Activated CD4-positive, alpha-beta T cell treated with anti-CD3 and anti-CD28 coated beads, Interleukin-2, Interleukin-4, amounts not matched to agents 100 ng/mL and 50 ng/mL, durations not matched to agents 16 hours and 8 hours (primary cell): ENCODE measurements at regions not wholly inside any gene's neighbourhood (a gene's known extent, or its start where the extent isn't known, plus 50 kb on each side); places are given as distances from the start of the nearest gene placed in this dataset.
"Not testable (repeated sequence)": the region's sequence is repeated elsewhere in the genome, so short reads cannot be mapped to it uniquely, and the experiment has no call there.

Source experiments
- DNase-seq: peaks from one replicate; pipeline ENCODE4 v3.0.0-alpha.2; 2020; ENCODE audit warnings: low spot score

DNA sequence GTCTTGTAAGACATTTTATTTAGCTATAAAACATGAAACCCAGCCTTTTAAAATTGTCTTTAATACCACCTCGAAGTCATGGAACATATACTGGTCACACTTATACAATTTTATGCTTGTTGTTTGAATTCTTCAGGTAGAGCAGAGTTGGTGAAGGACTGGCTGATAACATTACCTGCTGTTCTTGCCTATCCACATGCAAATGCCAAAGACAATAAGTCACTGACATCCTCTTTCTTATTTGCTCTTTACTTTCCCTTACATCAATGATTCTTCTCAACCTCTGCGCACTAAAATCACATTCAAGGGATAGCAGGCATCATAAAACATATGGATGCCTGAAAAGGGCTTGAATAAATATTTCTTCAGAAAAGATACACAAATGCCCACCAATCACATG lies 392.5 kb upstream of the ATP11B start:
- DNase-seq, result no peak

DNA sequence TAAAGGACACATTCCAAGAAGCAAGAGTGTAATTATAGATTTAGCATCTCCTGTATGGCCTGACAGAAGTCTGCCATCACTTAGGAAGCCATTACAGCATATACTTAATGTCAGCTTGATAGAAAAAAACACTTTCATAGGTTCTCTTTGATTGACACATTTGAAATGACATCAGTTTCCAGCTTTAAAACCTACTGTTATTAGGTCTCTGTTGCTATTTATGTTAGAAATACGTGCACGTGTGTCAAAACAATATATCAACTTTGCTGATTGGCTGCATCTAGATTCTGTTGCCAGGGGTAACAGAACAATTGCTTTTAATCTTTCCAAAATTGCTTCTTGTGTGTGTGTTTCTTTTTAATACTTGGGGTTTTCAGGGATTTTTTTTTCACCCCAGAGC lies 389.3 kb upstream of the ATP11B start:
- no peak for DNase-seq

DNA sequence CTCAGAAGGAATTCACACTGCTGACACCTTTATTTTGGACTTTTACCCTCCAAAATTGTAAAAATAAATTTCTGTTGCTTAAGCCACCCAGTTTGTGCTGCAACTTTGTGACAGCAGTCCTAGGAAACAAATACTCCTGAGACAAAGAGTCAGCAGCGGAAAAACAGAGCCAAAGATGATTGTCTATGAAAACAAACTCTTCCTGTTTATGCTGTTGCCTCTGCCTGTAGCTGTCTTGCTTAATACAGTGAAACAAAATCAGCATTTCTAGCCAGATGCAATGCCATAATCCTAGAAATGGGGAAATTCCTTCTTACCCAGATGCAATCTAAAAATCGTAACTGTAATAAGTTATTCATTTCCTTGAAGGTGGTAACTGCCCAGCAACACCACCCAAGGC lies 387.5 kb upstream of the ATP11B start:
- no peak for DNase-seq

DNA sequence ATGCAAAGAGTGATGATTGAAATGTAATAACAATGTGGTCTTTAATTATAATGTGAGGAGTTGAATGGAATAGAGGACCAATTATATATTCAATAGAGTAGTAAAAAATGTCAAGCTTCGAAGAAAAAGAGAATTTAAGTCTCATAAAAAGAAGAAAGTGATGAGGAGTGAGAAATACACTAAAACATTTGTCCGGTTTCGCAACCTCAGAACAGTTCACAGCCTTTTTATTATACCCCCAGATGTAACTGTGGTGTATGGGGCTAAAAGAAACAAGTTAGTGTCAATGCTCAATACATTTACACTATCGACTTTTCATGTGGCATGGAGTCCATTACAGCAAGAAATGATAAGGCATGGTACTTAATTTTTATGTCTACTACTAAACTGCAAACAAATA lies 386.5 kb upstream of the ATP11B start:
- no peak for DNase-seq

DNA sequence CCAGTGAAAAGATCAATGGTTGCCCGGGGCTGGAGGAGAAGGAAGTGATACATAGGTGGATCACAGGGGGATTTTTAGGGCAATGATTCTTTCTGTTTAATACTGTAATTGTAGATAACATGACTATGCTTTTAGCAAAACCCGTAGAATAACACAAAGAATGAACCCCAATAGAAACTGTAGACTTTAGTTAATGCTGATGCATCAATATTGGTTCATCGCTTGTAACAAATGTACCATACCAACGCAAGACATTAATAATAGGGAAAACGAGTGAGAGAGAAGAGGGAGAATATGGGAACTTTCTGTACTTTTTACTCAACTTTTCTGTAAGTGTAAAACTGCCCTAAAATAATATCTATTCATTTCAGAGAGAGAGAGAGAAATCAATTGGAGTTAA lies 383.3 kb upstream of the ATP11B start:
- DNase-seq, result no peak

DNA sequence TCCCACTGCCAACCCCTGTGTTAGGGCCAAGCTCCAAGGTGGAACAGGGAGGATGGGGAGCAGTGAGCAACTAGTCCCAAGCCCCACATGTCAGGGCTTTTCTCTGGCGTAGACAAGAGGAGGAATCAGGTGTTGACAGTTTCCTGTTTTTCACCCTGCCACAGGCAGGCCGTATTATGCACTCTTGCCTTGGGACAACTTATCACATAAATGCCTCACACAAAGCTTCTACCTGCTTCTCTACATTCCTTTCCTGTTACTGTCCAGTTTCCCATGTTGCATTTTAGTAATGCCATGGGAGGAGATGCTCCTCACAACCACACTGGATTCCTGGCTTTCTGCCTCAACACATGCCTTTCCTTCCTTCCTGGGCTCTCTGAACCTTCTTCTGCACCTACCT lies 381.2 kb upstream of the ATP11B start:
- no peak for DNase-seq

DNA sequence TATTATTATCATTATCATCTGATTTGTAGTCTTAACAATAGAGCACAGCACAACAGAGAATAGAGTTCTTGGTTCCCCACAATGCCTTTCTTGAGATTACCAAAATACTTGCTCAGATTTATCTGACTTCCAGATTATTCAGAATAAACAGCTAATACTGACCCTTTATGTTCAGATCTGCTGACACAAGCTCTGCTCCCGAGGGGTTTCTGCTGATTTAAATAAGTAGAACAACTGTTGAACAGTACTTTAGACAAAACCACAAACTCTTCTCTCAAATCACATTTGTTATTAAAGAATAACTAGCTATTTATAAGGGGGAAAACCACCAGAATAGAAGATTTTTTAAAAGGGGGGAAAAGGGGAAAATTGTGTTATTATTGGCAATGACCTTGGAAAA lies 380.2 kb upstream of the ATP11B start:
- DNase-seq, result no peak

DNA sequence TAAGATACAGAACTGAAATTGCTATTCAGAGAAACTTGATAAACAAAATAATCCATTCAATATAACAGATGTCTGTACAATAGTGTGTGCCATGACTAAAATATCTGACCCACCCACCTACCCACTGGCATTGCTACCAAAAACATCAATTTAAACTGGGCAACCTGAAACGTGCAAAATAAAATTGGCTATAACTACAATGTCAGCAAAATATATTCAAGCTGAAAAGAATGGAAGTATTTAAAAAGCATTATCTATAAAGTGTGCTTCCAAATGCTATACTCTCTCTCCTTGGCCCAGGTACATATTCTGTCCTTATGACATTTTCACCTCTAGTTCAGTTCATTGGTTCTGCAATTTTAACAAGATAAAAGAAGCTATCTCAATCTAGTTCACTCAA lies 379.6 kb upstream of the ATP11B start:
- no peak for DNase-seq

DNA sequence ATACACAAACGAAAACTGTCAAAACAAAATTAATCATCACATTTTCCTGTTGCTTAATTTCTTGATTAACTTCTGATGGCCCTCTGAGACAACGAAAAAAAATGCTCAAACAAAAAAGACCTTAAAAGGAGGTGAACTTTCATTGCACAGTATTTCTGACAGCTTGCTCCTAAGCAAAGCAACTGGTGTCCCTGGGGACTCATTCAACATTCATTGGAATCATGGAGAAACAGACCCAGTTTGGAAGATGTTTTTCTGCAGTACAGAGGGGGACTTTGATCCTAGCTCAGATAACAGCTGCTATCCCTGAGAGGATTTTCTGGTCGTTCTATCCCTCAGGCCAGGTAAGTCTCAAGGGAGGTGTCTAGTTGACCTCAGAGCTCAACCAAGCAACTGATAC lies 378.7 kb upstream of the ATP11B start:
- no peak for DNase-seq

DNA sequence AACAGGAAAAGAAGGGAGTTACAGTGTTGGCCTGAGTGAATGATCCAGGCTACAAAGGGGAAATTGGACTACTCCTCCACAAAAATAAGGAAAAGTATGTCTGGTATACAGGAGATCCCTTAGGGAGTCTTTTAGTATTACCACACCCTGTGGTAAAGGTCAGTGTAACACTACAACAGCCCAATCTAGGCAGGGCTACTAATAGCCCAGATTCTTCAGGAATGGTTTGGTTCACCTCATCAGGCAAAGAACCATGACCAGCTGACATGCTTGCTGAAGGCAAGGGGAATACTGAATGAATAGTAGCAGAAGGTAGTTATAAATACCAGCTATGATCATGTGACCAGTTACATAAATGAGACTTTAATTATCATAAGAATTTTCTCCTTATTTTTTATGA lies 372.6 kb upstream of the ATP11B start:
- no peak for DNase-seq

DNA sequence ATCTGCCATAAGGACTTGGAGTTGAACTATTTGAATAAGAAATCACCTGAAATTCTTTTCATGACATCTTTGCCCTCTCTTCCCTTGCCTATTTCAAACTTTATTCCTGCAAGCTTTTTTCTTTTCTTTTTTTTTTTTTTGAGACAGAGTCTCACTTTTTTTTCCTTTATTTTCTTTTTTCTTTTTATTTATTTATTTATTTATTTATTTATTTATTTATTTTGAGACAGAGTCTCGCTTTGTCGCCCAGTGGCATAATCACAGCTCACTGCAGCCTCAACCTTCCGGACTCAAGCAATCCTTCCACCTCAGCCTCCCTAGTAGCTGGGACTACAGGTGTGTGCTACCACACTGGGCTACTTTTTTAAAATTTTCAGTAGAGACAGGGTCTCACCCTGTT lies 369.3 kb upstream of the ATP11B start:
- DNase-seq, result no peak

DNA sequence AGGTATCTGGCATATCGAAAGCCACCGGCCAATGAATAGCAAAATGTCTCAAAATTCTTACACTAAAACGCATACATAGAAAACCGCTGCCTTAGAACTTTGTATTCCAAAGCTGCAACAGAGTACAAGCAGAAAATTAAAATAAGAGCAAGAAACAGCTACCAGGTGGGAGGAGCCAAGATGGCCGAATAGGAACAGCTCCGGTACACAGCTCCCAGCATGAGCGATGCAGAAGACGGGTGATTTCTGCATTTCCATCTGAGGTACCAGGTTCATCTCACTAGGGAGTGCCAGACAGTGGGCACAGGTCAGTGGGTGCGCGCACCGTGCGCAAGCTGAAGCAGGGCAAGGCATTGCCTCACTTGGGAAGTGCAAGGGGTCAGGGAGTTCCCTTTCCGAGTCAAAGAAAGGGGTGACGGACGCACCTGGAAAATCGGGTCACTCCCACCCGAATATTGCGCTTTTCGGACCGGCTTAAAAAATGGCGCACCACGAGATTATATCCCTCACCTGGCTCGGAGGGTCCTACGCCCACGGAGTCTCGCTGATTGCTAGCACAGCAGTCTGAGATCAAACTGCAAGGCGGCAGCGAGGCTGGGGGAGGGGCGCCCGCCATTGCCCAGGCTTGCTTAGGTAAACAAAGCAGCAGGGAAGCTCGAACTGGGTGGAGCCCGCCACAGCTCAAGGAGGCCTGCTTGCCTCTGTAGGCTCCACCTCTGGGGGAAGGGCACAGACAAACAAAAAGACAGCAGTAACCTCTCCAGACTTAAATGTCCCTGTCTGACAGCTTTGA lies 367.2 kb upstream of the ATP11B start:
- not testable (repeated sequence) for DNase-seq

DNA sequence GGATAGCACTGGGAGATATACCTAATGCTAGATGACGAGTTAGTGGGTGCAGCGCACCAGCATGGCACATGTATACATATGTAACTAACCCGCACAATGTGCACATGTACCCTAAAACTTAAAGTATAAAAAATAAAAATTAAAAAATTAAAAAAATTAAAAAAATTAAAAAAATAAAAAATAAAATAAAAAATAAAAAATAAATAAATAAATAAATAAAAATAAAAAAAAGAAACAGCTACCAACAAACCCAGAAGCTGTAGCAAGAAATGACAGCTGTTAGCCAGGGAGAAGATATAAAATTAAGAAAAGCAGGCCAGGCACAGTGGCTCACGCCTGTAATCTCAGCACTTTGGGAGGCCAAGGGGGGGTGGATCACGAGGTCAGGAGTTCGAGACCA lies 361.3 kb upstream of the ATP11B start:
- DNase-seq, result not testable (repeated sequence)

DNA sequence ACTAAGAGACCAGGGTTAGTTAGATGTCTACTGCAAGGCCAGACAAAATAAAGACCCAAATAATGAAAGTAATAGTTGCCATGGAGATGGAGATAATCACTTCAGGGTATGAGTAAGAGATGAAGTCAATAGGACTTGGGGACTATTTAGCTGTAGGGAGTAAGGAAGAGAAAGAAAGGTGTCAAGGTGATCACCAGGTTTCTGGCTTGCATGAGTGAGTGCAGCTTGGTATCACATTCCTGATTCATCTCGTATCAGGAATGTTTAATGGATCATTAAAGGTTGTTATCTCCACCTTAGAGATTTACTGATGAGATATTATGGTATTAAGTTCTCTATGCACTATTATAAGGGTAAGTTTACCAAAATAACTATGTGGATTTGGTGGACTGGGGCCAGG lies 357.4 kb upstream of the ATP11B start:
- no peak for DNase-seq

DNA sequence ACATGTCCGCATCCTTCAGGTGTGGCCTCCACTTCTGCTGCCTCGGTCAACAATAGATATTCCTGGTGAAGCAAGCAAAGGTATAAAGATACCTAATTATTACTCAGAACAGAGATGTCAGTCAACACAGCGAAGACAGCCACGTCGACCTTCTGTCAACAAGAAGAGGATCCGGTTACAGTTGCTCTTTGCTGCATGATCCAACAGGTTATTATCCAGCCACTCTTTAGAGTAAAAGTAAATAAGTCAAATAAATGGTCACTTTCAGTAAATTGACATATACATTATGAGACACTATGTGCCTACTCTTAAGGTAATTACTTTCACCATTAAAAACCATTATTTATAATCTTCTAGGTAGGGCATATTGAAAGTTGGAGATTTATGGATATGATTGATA lies 356.8 kb upstream of the ATP11B start:
- DNase-seq, result no peak

DNA sequence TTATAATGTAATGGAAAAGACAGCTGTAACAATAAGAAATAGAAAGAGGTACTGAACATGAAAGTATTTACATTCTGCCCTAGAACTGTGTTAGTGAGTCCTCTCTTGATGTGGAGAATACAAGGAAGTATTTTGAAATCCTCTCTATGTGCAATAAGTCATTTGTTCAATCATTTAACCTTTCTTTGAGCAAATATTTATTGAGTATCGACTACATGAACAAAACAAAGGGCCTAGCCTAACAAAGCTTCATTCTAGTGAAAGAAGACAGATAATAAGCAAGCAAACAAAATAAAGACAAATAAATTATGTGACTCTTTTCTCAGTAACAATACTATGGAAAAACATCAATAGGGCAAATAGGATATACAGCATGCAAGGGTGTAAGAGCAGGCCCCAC lies 354.9 kb upstream of the ATP11B start:
- no peak for DNase-seq

DNA sequence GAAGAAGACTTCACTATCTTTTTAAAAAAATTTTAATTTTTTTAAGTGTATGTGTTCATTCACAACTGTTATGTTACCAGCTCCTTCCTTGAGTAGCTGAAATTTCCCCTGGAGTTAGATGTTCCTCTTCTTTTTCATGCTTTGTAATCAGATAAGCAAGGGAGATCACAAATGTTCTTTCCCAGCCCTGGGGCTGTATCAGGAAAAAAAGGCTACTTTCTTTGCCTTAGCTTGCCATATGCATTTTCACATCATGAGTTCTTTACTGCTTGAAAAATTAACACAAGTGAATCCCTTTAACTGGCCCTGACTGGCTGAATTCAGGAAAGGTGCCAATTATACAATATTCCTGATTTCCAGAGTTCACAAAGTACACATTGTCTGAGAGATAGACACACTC lies 353.2 kb upstream of the ATP11B start:
- no peak for DNase-seq

DNA sequence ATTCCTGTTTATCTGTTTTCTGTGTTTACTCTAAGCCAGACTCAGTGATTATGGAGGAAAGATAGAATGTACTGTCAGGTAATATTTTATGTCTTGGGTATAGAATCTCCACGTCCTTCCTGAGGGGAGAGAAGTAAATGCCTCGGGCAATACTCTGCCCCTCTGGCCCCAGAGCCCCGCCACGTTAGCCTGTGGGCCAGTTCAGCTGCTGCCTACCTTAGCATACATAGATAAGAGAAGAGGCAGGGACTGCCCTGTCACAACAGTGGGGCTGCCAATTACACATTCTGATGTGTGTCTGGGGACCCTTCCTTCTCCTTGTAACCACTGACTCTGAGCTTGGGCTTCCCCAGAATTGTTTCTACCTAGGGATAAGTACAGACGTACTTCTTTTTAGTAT lies 347.7 kb upstream of the ATP11B start:
- no peak for DNase-seq

DNA sequence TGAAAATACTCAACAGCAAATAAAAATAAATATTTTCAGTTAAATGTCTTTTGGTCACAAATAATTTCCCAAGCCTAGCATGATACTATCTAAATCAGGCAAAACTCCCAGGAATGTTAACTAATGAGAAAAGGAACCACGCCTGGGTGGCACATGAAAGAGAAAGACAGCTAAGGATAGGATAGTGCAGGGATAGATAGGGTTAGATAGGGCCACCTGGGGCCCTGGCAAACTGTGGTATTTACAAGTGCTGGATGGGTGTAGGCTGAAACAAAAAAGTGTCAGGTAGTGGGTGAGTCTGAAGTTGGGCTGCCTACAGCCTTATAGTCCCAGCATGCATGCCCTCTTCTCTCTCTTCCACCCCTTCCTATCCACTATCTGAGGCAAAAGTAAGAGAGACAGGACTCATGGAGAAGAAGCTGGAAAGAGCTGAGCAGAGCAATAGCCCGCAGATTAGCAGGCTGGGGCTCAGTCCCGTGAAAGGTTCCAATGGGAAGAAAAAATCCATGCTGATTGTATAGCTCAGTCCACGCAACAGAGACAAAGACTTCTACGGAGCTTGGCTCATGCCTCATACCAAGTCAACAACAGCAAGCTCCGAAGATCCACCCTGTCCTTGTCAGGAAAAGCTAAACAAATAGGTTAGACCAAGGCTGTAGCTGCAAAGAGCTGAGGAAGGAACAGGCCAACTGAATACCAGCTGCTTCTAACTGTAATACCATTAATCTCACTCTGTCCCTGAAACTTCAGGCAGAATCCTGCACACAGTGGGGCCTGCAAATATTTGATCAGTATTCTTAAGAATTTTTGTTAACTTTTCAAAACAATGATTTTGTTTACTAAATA lies 342.1 kb upstream of the ATP11B start:
- DNase-seq, result no peak

DNA sequence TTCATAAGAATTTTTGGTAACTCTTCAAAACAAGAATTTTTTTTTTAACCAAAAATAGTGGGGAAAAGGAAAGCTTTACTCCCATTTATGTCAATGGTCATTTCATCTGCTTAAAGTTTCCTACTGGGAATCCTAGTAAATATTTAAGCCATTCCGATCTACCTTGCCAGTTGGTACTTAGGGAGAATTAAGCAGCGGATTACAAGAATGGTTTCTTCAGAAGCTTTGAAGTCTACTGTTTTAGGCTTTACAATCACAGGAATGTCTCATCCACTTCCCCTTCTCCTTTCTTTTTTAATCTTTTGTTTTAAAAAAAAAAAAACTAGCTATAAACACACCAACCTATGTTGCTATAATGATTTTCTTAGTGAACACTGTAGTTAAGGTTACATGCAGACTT lies 341.4 kb upstream of the ATP11B start:
- no peak for DNase-seq

DNA sequence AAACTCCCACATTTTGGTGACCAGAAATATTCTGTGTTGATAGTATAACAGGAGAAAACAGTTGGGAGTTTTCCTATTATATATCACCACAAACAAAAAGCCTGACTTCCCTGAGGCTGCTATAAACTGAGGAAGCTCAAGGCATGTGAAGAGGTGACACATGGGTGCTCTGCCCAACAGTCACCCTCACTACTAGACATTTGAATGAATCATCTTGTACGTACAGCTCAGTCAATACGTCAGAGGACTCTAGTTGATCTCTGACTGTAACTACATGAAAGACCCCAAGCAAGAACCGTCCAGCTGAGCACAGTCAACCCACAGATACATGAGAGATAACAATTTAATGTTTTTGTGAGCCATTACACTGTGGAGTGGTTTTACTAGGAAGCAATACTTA lies 338.3 kb upstream of the ATP11B start:
- DNase-seq, result no peak

DNA sequence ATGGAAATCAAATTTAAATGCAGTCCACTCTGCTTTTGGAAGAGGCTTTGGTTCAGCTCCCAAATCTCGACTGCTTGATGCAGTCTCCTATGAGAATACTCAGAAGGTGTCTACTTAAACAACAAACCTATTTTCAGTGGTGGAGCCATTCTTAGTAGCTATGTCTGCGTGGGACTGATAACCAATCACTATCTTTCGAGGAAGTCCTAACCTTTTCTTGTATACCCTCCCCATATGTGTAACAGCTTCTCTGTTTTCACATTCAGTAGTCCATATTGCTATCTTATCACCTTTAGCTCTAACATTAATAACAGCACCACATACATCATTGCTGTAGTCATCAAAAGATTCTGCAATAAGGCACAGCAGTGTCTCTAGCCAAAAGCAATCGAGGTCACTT lies 333.0 kb upstream of the ATP11B start:
- DNase-seq, result no peak

DNA sequence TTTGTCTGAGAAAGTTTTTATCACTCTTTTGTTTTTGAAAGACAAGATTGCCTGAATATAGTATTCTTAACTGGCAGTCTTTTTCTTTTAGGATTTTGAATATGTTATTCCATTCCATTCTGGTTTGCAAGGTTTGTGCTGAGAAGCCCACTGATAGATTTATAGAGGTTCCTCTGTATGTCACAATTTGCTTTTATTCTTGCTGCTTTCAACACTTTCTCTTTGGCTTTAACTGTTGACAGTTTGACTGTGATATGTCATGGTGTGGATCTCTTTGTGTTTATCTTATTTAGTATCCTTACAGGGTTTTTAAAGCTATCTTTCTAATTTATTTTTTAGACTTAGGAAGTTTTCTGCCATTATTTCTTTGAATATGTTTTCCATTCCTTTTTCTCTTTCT lies 331.2 kb upstream of the ATP11B start:
- no peak for DNase-seq
